GM18520 (cell line): ENCODE measurements at regions not wholly inside any gene's neighbourhood (a gene's known extent, or its start where the extent isn't known, plus 50 kb on each side); places are given as distances from the start of the nearest gene placed in this dataset.
"Not testable (repeated sequence)": the region's sequence is repeated elsewhere in the genome, so short reads cannot be mapped to it uniquely, and the experiment has no call there.

ENCODE experiments used
- ATAC-seq: cut with Tn5 transposase; IDR thresholded peaks from one replicate; pipeline ENCODE4 v1.9.1; 2021; ENCODE audit not compliant: unreplicated experiment

DNA sequence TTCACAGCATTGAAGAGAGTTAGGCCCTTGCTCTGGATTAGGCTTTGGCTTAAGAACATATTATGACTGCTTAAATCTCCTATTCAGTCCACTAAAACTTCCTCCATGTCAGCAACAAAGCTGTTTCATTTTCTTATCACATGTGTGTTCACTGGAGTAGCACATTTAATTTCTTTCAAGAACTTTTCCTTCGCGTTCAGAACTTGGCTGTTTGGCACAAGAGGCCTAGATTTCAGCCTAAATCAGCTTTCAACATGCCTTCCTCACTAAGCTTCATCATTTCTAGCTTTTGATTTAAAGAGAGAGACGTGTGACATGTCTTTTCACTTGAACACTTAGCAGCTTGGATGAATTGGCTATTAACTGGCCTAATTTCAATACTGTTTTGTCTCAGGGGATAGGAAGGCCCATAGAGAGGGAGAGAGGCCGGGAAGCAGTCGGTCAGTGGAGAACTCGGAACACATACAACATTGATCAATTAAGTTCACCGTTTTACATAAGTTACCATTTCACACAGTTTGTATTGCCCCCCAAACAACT lies 885.2 kb upstream of the AUTS2 start:
- ATAC-seq = no peak

DNA sequence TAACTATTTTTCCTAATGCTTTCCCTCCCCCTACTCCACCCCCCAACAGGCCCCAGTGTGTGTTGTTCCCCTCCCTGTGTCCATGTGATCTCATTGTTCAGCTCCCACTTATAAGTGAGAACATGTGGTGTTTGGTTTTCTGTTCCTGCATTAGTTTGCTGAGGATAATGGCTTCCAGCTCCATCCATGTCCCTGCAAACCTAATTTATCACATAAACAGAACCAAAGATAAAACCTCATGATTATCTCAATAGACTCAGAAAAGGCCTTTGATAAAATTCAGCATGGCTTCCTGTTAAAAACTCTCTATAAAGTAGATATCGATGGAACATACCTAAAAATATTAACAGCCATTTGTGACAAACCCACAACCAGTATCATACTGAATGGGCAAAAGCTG lies 884.1 kb upstream of the AUTS2 start:
- ATAC-seq = not testable (repeated sequence)

DNA sequence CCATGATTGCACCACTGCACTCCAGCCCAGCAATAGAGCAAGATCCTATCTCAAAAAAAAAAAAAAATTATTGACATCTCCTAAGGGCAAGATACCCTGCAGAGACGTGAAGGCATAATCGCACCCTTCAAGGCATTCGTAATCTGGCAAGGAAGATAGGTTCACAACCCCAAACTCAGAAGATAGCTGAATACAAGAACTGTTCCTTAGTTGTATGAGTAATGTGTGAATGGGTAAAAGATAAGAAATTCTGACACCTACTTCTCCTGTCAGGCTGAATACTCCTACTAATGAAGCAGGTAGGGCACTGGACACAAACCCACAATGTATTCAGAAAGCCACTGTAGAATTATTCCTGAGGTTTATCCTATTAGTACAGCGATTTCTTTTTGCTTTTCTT lies 882.4 kb upstream of the AUTS2 start:
- ATAC-seq = no peak

- ATAC-seq = no peak
Measured at GRCh38 chr7:68717176-68717575, 881.1 kb upstream of the AUTS2 start.

- ATAC-seq = no peak
Measured at GRCh38 chr7:68718097-68718551, 880.2 kb upstream of the AUTS2 start.

DNA sequence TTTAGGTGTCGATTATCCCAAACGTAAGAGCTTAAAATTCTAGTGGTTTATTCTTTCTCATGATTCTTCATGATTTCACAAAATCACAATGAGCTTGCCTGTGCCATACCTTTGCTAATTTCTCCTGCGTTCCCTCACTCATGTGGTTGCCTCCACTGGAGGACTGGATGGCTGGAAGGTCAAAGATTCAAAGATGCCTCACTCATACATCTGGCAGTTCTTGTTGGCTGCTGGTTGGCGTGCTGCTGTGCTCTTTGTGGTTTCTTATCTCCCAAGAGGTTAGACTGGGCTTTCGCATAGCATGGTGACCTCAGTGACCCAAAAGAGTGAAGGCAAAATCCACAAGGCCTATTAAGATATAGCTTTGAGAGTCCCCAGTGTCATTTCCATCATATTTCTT lies 877.6 kb upstream of the AUTS2 start:
- no peak for ATAC-seq

DNA sequence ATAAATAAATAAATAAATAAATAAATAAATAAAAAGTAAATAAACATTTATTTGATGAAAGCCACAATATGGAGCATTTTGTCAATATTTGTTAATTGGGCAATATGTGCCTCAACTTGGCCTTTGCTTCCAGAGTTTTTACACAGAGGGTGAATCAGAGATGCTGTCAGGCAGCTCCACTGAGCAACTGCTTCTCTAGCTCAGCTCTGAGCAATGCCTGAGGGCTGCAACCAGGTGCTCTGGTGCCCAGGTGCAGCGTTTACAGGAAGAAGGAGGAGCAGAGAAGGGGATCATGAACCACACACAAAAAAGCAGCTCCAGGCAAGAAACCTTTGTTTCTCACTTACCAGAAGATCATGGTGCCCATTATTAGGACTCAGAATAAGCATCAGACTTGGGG lies 876.2 kb upstream of the AUTS2 start:
- ATAC-seq = no peak

DNA sequence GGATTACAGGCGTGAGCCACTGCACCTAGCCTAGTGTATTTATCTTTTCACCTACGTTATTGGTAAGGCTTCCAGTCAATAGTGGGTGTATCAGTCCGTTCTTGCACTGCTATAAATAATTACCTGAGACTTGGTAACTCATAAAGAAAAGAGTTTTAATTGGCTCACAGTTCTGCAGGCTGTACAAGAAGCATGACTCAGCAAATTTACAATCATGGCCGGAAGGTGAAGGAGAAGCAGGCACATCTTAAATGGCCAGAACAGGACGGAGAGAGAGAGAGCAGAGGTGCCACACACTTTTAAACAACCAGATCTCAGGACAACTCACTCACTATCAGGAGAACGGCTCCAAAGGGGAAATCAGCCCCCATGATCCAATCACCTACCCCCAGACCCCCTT lies 873.3 kb upstream of the AUTS2 start:
- ATAC-seq = no peak

DNA sequence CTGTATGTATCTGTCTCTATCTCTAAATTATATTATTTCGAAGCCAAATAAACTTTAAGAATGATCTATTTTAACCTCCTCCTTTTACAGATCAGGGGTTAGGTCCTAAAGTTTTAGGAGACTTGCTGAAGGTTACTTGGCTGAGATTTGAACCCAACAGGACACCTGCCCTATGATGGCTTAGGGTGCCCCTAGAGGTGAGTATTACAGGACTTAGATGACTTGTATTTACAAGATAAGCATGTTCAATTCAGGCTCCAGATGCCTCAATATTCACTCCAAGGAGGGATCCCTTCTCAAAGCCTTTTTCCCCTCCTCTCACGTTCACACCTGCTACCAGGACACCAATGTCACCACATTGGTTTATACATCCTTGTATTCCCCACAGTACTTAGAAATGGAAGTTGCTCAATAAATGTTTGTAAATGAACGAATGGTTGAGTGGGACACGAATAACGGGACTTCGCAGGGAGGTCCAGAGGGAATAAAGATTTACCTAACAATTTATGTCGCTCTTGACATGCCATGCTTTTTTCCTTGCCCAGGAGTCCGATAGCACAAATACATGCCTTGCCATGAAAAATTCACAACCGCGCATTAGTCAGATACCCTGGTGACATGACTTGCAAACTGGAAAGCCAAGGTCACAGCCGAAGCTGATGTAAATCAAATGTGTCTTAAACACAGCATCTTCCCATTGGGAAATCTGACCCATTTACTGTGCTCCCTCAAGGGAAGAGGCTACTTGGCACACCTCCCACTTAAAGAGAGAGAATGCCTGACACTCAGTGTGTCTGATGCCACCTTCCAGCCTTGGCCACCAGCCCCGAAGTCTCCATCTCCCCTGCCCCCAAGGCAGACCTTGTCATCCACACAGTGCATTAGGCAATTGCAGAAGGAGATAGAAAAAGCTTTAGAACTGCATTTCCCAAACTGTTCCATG lies 872.2 kb upstream of the AUTS2 start:
- ATAC-seq = no peak

DNA sequence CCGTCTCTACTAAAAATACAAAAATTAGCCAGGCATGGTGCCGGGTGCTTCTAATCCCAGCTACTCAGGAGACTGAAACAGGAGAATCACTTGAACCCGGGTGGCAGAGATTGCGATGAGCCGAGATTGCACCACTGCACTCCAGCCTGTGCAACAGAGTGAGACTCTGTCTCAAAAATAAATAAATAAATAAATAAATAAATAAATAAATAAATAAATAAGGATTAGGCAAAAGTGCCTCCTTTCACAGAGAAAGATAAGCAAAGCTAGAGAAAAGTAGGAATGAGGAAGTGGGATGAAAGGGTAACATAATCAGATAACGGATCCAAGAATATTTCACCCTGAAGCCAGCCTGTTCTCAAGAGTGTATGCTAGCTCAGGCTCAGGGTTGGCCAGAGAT lies 869.6 kb upstream of the AUTS2 start:
- not testable (repeated sequence) for ATAC-seq

DNA sequence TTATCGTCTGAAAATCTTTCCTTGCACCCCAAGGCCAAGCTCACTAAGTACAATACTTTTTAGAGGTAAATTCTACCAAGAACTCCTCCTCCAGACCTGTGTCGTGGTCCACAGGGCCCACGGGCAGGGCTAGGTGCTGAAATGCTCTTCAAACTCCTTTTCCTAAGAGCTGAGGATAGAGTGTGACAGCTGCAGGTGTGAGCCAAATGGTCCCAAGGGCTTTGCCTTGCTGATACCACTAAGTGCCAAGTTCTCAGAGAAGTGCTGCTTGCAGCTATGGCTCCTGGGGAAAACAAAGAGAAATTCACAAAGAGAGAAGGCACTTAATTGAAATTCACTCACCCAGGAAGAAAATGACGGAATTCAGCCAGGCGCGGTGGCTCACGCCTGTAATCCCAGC lies 868.9 kb upstream of the AUTS2 start:
- ATAC-seq = no peak

DNA sequence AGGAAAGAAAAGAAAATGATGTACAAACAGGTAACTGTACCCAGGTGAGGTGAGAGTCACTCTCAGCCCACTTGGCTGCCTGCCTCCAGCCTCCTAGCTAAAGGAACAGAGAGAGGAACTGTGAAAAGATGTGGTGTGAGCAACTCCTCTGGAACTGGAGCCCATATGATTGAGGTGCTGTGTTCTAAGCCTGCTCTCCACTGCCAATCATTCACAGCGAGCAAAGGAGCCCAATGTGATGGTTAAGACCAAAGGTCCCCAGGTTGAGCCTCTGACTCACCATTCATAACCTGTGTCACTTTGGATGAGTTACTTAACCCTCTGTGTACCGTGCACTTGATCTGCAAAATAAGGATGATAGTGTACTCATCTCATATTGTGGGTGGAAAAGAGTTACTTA lies 868.1 kb upstream of the AUTS2 start:
- ATAC-seq = no peak

- ATAC-seq = no peak
Measured at GRCh38 chr7:68730964-68731363, 867.3 kb upstream of the AUTS2 start.

- ATAC-seq = no peak
Measured at GRCh38 chr7:68733219-68734153, 864.8 kb upstream of the AUTS2 start.

- ATAC-seq = no peak
Measured at GRCh38 chr7:68734431-68734830, 863.8 kb upstream of the AUTS2 start.

DNA sequence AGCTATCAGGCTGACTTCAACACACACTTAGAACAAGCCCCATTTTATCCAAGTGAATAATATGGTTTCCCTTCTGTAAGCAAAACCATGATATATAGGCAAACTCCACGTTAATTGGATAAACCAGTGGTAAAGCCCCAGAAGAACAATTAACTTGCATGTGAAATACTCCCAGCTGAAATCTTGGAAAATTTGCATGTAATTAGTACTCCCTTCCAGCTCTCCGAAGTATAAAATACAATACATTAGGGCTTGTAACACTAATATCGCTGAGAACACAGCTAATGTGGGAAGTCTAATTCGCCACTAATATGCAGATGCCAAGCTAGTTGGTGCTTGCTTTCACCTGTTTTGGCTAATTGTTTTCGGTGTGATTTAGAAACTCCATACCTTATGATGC lies 859.0 kb upstream of the AUTS2 start:
- ATAC-seq = no peak

DNA sequence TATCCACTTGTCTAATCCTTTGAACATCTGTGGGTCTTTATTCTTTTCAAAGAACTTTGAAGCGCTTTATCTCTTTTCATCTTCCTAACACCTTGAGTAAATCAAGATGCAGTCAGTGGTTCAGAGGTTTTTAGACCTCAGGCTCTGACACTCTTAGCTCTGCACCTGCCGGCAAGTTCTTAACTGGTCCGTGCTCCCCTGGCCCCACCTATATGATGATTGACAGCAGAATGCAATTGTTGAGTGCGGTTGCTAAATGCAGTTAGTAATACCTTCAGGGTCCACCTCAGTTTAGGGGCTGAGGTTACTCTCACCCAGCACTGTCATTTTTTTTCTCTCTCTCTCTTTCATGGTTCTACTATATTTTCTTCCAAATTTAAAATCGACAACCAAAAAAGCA lies 854.2 kb upstream of the AUTS2 start:
- ATAC-seq = no peak

DNA sequence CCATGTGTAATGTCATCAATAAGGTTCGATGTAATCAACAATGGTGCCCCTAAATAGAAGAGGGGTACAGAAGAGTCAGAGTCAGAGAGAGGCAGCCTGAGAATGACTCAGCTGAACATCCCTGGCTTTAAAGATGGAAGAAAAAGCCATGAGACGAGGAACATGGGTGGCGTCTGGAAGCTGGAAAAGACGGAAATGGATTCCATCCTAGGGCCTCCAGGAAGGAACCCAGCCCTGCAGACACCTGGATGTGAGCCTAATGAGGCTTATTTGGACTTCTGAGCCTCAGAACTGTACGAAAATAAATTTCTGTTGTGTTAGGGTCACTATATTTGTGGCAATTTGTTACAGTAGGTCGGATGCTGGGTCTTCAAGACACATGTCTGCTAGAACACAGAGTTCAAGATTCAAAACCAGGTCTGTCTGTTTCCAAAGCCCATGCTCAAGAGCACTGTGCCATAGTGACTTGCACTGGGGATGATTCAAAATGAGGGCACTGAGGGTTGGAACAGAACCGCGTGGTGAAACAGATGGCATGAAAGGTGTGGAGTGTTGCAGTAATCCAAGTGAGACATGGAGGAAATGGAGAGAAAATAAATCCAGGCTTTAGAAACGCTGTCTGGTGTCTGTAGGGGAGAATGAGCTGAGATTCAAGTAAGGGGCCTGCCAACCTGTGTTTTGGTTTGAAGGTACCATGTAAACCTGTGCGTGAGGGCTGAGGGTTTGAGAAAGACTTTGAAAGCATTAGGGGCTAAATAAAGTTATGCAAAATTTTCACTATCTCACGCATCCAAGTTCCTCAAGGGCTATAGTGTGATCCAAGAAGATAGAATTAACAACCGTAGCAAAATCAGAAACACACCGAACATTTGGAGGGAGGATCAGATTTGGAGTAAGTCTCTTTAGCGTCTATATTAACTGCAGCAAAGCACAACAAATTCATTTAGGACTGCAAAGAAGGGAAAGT lies 849.1 kb upstream of the AUTS2 start:
- no peak for ATAC-seq

DNA sequence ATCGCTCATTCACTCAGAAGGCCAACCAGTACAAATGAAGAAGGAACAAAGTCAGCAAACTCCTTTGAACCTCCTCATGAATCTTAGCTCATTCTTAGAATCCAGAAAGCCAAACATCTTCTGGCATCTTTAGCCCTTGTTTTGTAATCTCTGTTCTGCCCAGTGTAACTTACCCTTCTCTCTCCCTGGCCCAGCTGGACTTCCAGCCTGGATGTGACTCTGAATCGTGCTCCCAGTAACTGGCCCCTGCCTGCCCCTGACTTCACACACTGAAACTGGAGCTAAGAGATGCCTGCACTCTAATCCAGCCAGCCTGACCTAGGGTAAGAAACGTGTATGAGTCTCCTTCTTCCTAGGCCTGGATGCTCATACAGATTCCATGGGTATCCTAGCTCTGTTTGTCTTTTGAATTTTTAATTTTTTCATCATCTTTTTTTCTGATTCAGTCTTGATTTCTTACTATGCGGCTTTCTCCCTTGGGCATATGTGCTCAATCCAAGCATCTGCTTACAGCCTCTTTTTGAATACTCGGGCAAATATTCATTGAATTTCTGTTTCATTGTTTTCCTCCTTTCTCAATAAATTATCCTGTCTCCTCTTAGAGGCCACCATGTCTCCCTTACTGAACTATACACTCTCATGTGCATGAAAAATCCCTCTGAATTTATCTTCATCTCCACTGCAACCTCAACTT lies 845.6 kb upstream of the AUTS2 start:
- ATAC-seq = no peak

GRCh38 chr7:68754414-68754813 lies 843.9 kb upstream of the AUTS2 start:
- no peak for ATAC-seq
